HCT116 (cell line): ENCODE measurements at regions not wholly inside any gene's neighbourhood (a gene's known extent, or its start where the extent isn't known, plus 50 kb on each side); places are given as distances from the start of the nearest gene placed in this dataset.

Experiments
- CTCF ChIP-seq, 3 experiments: fragments of 200-600 bp in 1 of 3; sonication (generic) in 1 of 3; IDR thresholded peaks in 2 of 3; conservative IDR thresholded peaks in 1 of 3; 2 replicates each; pipeline ENCODE4 v1.5.1; 2012 to 2017; ENCODE audit warnings: low read depth in 2 of 3, low read length in 2 of 3, antibody characterized with exemption in 1 of 3, borderline replicate concordance in 1 of 3, control low read depth in 1 of 3, mild to moderate bottlenecking in 1 of 3, mixed read lengths in 1 of 3, mixed run types in 1 of 3, moderate library complexity in 1 of 3; ENCODE audit not compliant: insufficient read depth in 1 of 3
- EGR1 ChIP-seq: IDR thresholded peaks from 2 replicates; pipeline ENCODE4 v1.6.1; 2012; ENCODE audit warnings: low read depth
- EZH2 ChIP-seq: fragments of 200-600 bp; sonication (generic); IDR thresholded peaks from 2 replicates; pipeline ENCODE4 v1.6.1; 2017; ENCODE audit warnings: antibody characterized with exemption, mixed run types
- JUND ChIP-seq: IDR thresholded peaks from 2 replicates; pipeline ENCODE4 v1.6.1; 2012
- MAX ChIP-seq: IDR thresholded peaks from 2 replicates; pipeline ENCODE4 v1.6.1; 2012
- POLR2A ChIP-seq: IDR thresholded peaks from 2 replicates; pipeline ENCODE4 v1.7.0; 2011; ENCODE audit warnings: borderline replicate concordance; ENCODE audit not compliant: insufficient read depth, insufficient read length; ENCODE audit errors: extremely low read depth
- POLR2AphosphoS5 ChIP-seq: IDR thresholded peaks from 2 replicates; pipeline ENCODE4 v1.6.1; 2011; ENCODE audit warnings: mild to moderate bottlenecking, low read depth, low read length, moderate library complexity
- ZBTB33 ChIP-seq: IDR thresholded peaks from 2 replicates; pipeline ENCODE4 v1.6.1; 2011; ENCODE audit warnings: mild to moderate bottlenecking, low read length, moderate library complexity; ENCODE audit not compliant: insufficient replicate concordance; ENCODE audit errors: extremely low read depth

- TF ChIP-seq EGR1, result no peak
- no peak for TF ChIP-seq MAX
- no peak for TF ChIP-seq EZH2
- no peak for TF ChIP-seq JUND
- TF ChIP-seq CTCF (IDR thresholded peaks at IDR 0.05 in 2 of 3, conservative IDR thresholded peaks at IDR 0.05 in 1 of 3; ENCODE audit: borderline replicate concordance in 1 of 3, insufficient read depth in 1 of 3, low read depth in 2 of 3, low read length in 2 of 3), result no peak
- TF ChIP-seq POLR2AphosphoS5, result no peak
- TF ChIP-seq POLR2A, result no peak
- no peak for TF ChIP-seq ZBTB33
These were observed 1420.3 kb downstream of the UQCRFS1 start for GRCh38 chr19:27792576-27793127.
